HEK293 (cell line): ENCODE measurements at regions not wholly inside any gene's neighbourhood (a gene's known extent, or its start where the extent isn't known, plus 50 kb on each side); places are given as distances from the start of the nearest gene placed in this dataset.

Experiments used
- CTCF ChIA-PET: fragments of 350-600 bp; formaldehyde crosslinking; extraction: SDS; loops from one replicate; lab custom pipeline; 2021; ENCODE audit warnings: antibody characterized with exemption; lab: Yijun Ruan, JAX
- POLR2A ChIA-PET: fragments of 300-600 bp; formaldehyde crosslinking; extraction: SDS; loops from one replicate; lab custom pipeline; 2020; ENCODE audit warnings: antibody characterized with exemption, inconsistent platforms; lab: Yijun Ruan, JAX
- H3K27ac ChIP-seq: fragments of 200-500 bp; sonication (Bioruptor generic); 2 replicates; pipeline ENCODE4 v1.5.1; 2014; ENCODE audit warnings: low read depth, low read length, control low read depth, inconsistent platforms; ENCODE audit errors: extremely low read depth
- H3K36me3 ChIP-seq, 2 experiments: fragments of 200-500 bp in 1 of 2; sonication (Bioruptor generic) in 1 of 2; 1 replicate in 1 of 2; 2 replicates in 1 of 2; pipeline ENCODE4 v1.5.1; 2014 to 2017; ENCODE audit warnings: inconsistent platforms in 2 of 2, low read length in 2 of 2; ENCODE audit not compliant: control insufficient read depth in 2 of 2, insufficient read depth in 1 of 2
- H3K4me1 ChIP-seq: fragments of 200-500 bp; sonication (Bioruptor generic); 2 replicates; pipeline ENCODE4 v1.5.1; 2014; ENCODE audit warnings: mild to moderate bottlenecking, low read length, inconsistent platforms; ENCODE audit not compliant: control insufficient read depth, insufficient read depth
- H3K4me3 ChIP-seq: 2 replicates; pipeline ENCODE4 v1.5.1; 2011; ENCODE audit warnings: low read depth, mild to moderate bottlenecking, control low read depth, low read length, moderate library complexity
- H3K9me3 ChIP-seq: fragments of 200-500 bp; sonication (Bioruptor generic); 2 replicates; pipeline ENCODE4 v1.5.1; 2014; ENCODE audit warnings: low read depth, low read length, inconsistent platforms; ENCODE audit not compliant: control insufficient read depth, insufficient read depth
- ATF2 ChIP-seq: fragments of 450-650 bp; formaldehyde crosslinking; IDR thresholded peaks from 2 replicates; pipeline ENCODE4 v1.5.1; 2016; ENCODE audit warnings: missing biosample characterization, missing genetic modification characterization, low read depth
- BCL11B ChIP-seq: fragments of 450-650 bp; formaldehyde crosslinking; IDR thresholded peaks from 2 replicates; pipeline ENCODE4 v1.5.1; 2016; ENCODE audit warnings: low read depth, missing biosample characterization, missing genetic modification characterization
- EGR2 ChIP-seq: fragments of 450-650 bp; formaldehyde crosslinking; IDR thresholded peaks from 2 replicates; pipeline ENCODE4 v1.5.1; 2016; ENCODE audit warnings: low read depth, missing biosample characterization, missing genetic modification characterization
- ELK4 ChIP-seq: IDR thresholded peaks from 2 replicates; pipeline ENCODE4 v1.6.1; 2011; ENCODE audit warnings: mild to moderate bottlenecking, low read depth, low read length, borderline replicate concordance
- GLIS1 ChIP-seq: fragments of 450-650 bp; formaldehyde crosslinking; IDR thresholded peaks from 2 replicates; pipeline ENCODE4 v1.5.1; 2016; ENCODE audit warnings: missing biosample characterization, missing genetic modification characterization
- KLF16 ChIP-seq: fragments of 450-650 bp; formaldehyde crosslinking; IDR thresholded peaks from 2 replicates; pipeline ENCODE4 v1.5.1; 2017; ENCODE audit warnings: missing biosample characterization, missing genetic modification characterization
- TRIM28 ChIP-seq: IDR thresholded peaks from 2 replicates; pipeline ENCODE4 v1.6.1; 2011; ENCODE audit warnings: low read length, control low read depth, borderline replicate concordance
- YY1 ChIP-seq: fragments of 450-650 bp; formaldehyde crosslinking; IDR thresholded peaks from 2 replicates; pipeline ENCODE4 v1.5.1; 2018; ENCODE audit warnings: missing biosample characterization, missing genetic modification characterization
- ZNF155 ChIP-seq: fragments of 450-650 bp; formaldehyde crosslinking; IDR thresholded peaks from 2 replicates; pipeline ENCODE4 v1.5.1; 2016; ENCODE audit warnings: missing biosample characterization, missing genetic modification characterization
- ZNF19 ChIP-seq: fragments of 450-650 bp; formaldehyde crosslinking; IDR thresholded peaks from 2 replicates; pipeline ENCODE4; 2016; ENCODE audit warnings: missing biosample characterization, missing genetic modification characterization, low read depth
- ZNF214 ChIP-seq: fragments of 450-650 bp; formaldehyde crosslinking; IDR thresholded peaks from 2 replicates; pipeline ENCODE4 v1.5.1; 2017; ENCODE audit warnings: missing biosample characterization, mild to moderate bottlenecking, missing genetic modification characterization, borderline replicate concordance
- ZNF24 ChIP-seq: fragments of 450-650 bp; formaldehyde crosslinking; IDR thresholded peaks from 2 replicates; pipeline ENCODE4 v1.5.1; 2016; ENCODE audit warnings: missing biosample characterization, missing genetic modification characterization
- ZNF280D ChIP-seq: fragments of 450-650 bp; formaldehyde crosslinking; IDR thresholded peaks from 2 replicates; pipeline ENCODE4 v1.5.1; 2016; ENCODE audit warnings: missing biosample characterization, missing genetic modification characterization
- ZNF292 ChIP-seq: fragments of 450-650 bp; formaldehyde crosslinking; IDR thresholded peaks from 2 replicates; pipeline ENCODE4 v1.5.1; 2016; ENCODE audit warnings: low read depth, missing biosample characterization, missing genetic modification characterization, borderline replicate concordance
- ZNF433 ChIP-seq: fragments of 450-650 bp; formaldehyde crosslinking; IDR thresholded peaks from 2 replicates; pipeline ENCODE4 v1.5.1; 2016; ENCODE audit warnings: missing biosample characterization, missing genetic modification characterization, low read depth
- ZNF501 ChIP-seq: fragments of 450-650 bp; formaldehyde crosslinking; IDR thresholded peaks from 2 replicates; pipeline ENCODE4 v1.5.1; 2016; ENCODE audit warnings: missing biosample characterization, missing genetic modification characterization
- ZNF548 ChIP-seq: fragments of 450-650 bp; formaldehyde crosslinking; IDR thresholded peaks from 2 replicates; pipeline ENCODE4 v1.5.1; 2016; ENCODE audit warnings: missing biosample characterization, missing genetic modification characterization
- ZNF549 ChIP-seq: fragments of 450-650 bp; IDR thresholded peaks from 2 replicates; pipeline ENCODE4 v1.5.1; 2018; ENCODE audit warnings: missing biosample characterization, missing genetic modification characterization, mild to moderate bottlenecking, inconsistent platforms, moderate library complexity
- ZNF768 ChIP-seq: fragments of 450-650 bp; formaldehyde crosslinking; IDR thresholded peaks from 2 replicates; pipeline ENCODE4 v1.5.1; 2018; ENCODE audit warnings: missing biosample characterization, mild to moderate bottlenecking, missing genetic modification characterization
- ZNF791 ChIP-seq: fragments of 450-650 bp; formaldehyde crosslinking; IDR thresholded peaks from 2 replicates; pipeline ENCODE4 v1.5.1; 2016; ENCODE audit warnings: missing biosample characterization, missing genetic modification characterization
- ZSCAN4 ChIP-seq: fragments of 450-650 bp; formaldehyde crosslinking; IDR thresholded peaks from 2 replicates; pipeline ENCODE4 v1.5.1; 2017; ENCODE audit warnings: missing biosample characterization, missing genetic modification characterization

GRCh38 chr16:79798416-79799053 is 198.0 kb upstream of the MAF start (continued):
- TF ChIP-seq ZNF280D (tag by site-specific recombination) (no peak), ZNF768 (tag by site-specific recombination) (no peak)

- ChIA-PET POLR2A (interaction anchor here (0.7 kb wide), 1 partner anchor 80 kb away, joined by 3 read pairs; no protein-coding TSS in a partner anchor), CTCF (interaction anchor here (0.7 kb wide), 1 partner anchor 48 kb away, joined by 4 read pairs; no protein-coding TSS in a partner anchor)
- no peak for TF ChIP-seq YY1
- TF ChIP-seq KLF16 (tag by site-specific recombination) = no peak
- TF ChIP-seq GLIS1 (tag by site-specific recombination) = no peak
- no peak for TF ChIP-seq ZNF24 (tag by site-specific recombination)
- no peak for TF ChIP-seq ATF2 (tag by site-specific recombination)
- TF ChIP-seq ZNF549 (tag by site-specific recombination) = no peak
- TF ChIP-seq ZNF548 = no peak
- no peak for TF ChIP-seq ZNF292 (tag by site-specific recombination)
- no peak for TF ChIP-seq ZNF155 (tag by site-specific recombination)
- TF ChIP-seq TRIM28 = no peak
- TF ChIP-seq ZNF433 = no peak
- TF ChIP-seq ZNF791 (tag by site-specific recombination) = no peak
- TF ChIP-seq BCL11B = no peak
- no peak for TF ChIP-seq ZSCAN4 (tag by site-specific recombination)
- TF ChIP-seq ZNF501 (tag by site-specific recombination) = no peak
- no peak for TF ChIP-seq ELK4
- TF ChIP-seq EGR2 (tag by site-specific recombination) = no peak
- TF ChIP-seq ZNF214 (tag by site-specific recombination) = no peak
- no peak for TF ChIP-seq ZNF19 (tag by site-specific recombination)
- no peaks in the 10 kb centered on the region for H3K4me1 ChIP-seq
- H3K36me3 ChIP-seq = no peaks in the 10 kb centered on the region
- no peak overlapping the region for H3K27ac ChIP-seq
- no peak overlapping the region for H3K4me3 ChIP-seq
- H3K9me3 ChIP-seq = no peaks in the 10 kb centered on the region
Measured at GRCh38 chr16:79797486-79797885, 196.9 kb upstream of the MAF start.
